Hepatocyte (in vitro differentiated cells): ENCODE measurements at regions not wholly inside any gene's neighbourhood (a gene's known extent, or its start where the extent isn't known, plus 50 kb on each side); places are given as distances from the start of the nearest gene placed in this dataset.

Experiments
- DNase-seq: peaks from one replicate; pipeline ENCODE4 v3.0.0-alpha.2; 2016; ENCODE audit warnings: low spot score
- H2AFZ ChIP-seq: fragments of 200-600 bp; sonication (generic); 2 replicates; pipeline ENCODE4 v1.6.0; 2016; ENCODE audit warnings: antibody characterized with exemption, mild to moderate bottlenecking
- H3K27ac ChIP-seq: fragments of 200-600 bp; sonication (generic); 2 replicates; pipeline ENCODE4 v1.5.1; 2016; ENCODE audit warnings: mild to moderate bottlenecking
- H3K27me3 ChIP-seq: fragments of 200-600 bp; sonication (generic); 2 replicates; pipeline ENCODE4 v1.6.1; 2016
- H3K36me3 ChIP-seq: fragments of 200-600 bp; sonication (generic); replicated peaks from 2 replicates; pipeline ENCODE4 v1.5.1; 2016; ENCODE audit warnings: low read depth; ENCODE audit not compliant: insufficient read depth
- H3K4me1 ChIP-seq: fragments of 200-600 bp; sonication (generic); 2 replicates; pipeline ENCODE4 v1.5.1; 2016; ENCODE audit warnings: mild to moderate bottlenecking, moderate library complexity; ENCODE audit not compliant: insufficient read depth
- H3K4me2 ChIP-seq: fragments of 200-600 bp; sonication (generic); 2 replicates; pipeline ENCODE4 v1.6.0; 2016
- H3K4me3 ChIP-seq: fragments of 200-600 bp; sonication (generic); 2 replicates; pipeline ENCODE4 v1.5.1; 2016; ENCODE audit warnings: mild to moderate bottlenecking
- H3K79me2 ChIP-seq: fragments of 200-600 bp; sonication (generic); 2 replicates; pipeline ENCODE4 v1.6.0; 2017; ENCODE audit warnings: mild to moderate bottlenecking
- H3K9me2 ChIP-seq: fragments of 200-600 bp; sonication (generic); replicated peaks from 2 replicates; pipeline ENCODE4 v1.6.0; 2017; ENCODE audit warnings: mild to moderate bottlenecking; ENCODE audit not compliant: insufficient read depth
- H3K9me3 ChIP-seq: fragments of 200-600 bp; sonication (generic); 2 replicates; pipeline ENCODE4 v1.5.1; 2016; ENCODE audit warnings: low read depth, mild to moderate bottlenecking
- H4K20me1 ChIP-seq: fragments of 200-600 bp; sonication (generic); 2 replicates; pipeline ENCODE4 v1.6.0; 2016; ENCODE audit warnings: mild to moderate bottlenecking; ENCODE audit not compliant: insufficient read depth, poor library complexity, severe bottlenecking
- CTCF ChIP-seq: fragments of 200-600 bp; sonication (generic); IDR thresholded peaks from 2 replicates; pipeline ENCODE4 v1.5.1; 2016; ENCODE audit warnings: antibody characterized with exemption, mild to moderate bottlenecking; ENCODE audit not compliant: poor library complexity
- EZH2 ChIP-seq: fragments of 200-600 bp; sonication (generic); IDR thresholded peaks from 2 replicates; pipeline ENCODE4 v1.6.1; 2016; ENCODE audit warnings: antibody characterized with exemption, mild to moderate bottlenecking, borderline replicate concordance
- EZH2phosphoT487 ChIP-seq: fragments of 200-600 bp; sonication (generic); IDR thresholded peaks from one replicate; pipeline ENCODE4 v1.6.1; 2018; ENCODE audit warnings: antibody characterized with exemption, mild to moderate bottlenecking, low read depth, moderate library complexity; ENCODE audit not compliant: unreplicated experiment, severe bottlenecking
- WGBS: methylation state at CpG from one replicate; pipeline ENCODE4 v1.1.6; 2016; ENCODE audit warnings: low lambda C conversion rate; ENCODE audit errors: missing lambda C conversion rate; 5-methylcytosine and 5-hydroxymethylcytosine counted together

- Histone ChIP-seq H3K4me2 (no peak overlapping the region), H3K27ac (no peak overlapping the region), H2AFZ (no peak overlapping the region), H3K4me3 (no peak overlapping the region), H4K20me1 (no peaks in the 10 kb centered on the region), H3K4me1 (no peaks in the 10 kb centered on the region), H3K79me2 (no peaks in the 10 kb centered on the region), H3K9me3 (no peaks in the 10 kb centered on the region), H3K9me2 (no peaks in the 10 kb centered on the region), H3K36me3 (no peaks in the 10 kb centered on the region), H3K27me3 (no peaks in the 10 kb centered on the region)
- WGBS: 93% methylated on average over 5 of the region's 5 CpGs
- DNase-seq: no peak
- no peak for TF ChIP-seq EZH2phosphoT487
- no peak for TF ChIP-seq CTCF
- TF ChIP-seq EZH2: no peak
Observed at GRCh38 chr5:40368200-40368599, 311.5 kb upstream of the PTGER4 start.

- no peak for TF ChIP-seq EZH2
- peak; percentile 13 for TF ChIP-seq CTCF
- TF ChIP-seq EZH2phosphoT487: no peak
- H3K36me3 ChIP-seq: no peaks in the 10 kb centered on the region
- no peaks in the 10 kb centered on the region for H3K9me2 ChIP-seq
- H3K4me2 ChIP-seq: no peak overlapping the region
- 80% methylated on average over 2 of the region's 2 CpGs for WGBS
- no peaks in the 10 kb centered on the region for H3K79me2 ChIP-seq
- H2AFZ ChIP-seq: no peak overlapping the region
- H3K27me3 ChIP-seq: no peaks in the 10 kb centered on the region
- no peak for DNase-seq
- H4K20me1 ChIP-seq: no peaks in the 10 kb centered on the region
- no peaks in the 10 kb centered on the region for H3K4me1 ChIP-seq
- H3K27ac ChIP-seq: no peak overlapping the region
- no peaks in the 10 kb centered on the region for H3K9me3 ChIP-seq
- no peak overlapping the region for H3K4me3 ChIP-seq
Observed at GRCh38 chr5:40367255-40367654, 312.5 kb upstream of the PTGER4 start.

- Histone ChIP-seq H3K27me3 (no peaks in the 10 kb centered on the region), H3K36me3 (no peaks in the 10 kb centered on the region), H3K27ac (no peak overlapping the region), H3K4me1 (no peaks in the 10 kb centered on the region), H3K4me2 (no peak overlapping the region), H3K79me2 (no peaks in the 10 kb centered on the region), H4K20me1 (no peaks in the 10 kb centered on the region), H3K9me3 (no peaks in the 10 kb centered on the region), H2AFZ (no peak overlapping the region), H3K4me3 (no peak overlapping the region), H3K9me2 (no peaks in the 10 kb centered on the region)
- TF ChIP-seq EZH2 (no peak), EZH2phosphoT487 (no peak), CTCF (no peak)
- 73% methylated on average over 2 of the region's 2 CpGs for WGBS
- no peak for DNase-seq
Observed at GRCh38 chr5:40365342-40366330, 314.1 kb upstream of the PTGER4 start.
